ENCODE measurements at regions not wholly inside any gene's neighbourhood (a gene's known extent, or its start where the extent isn't known, plus 50 kb on each side); places are given as distances from the start of the nearest gene placed in this dataset.

- no peaks in the 10 kb centered on the region for H3K4me1 ChIP-seq (ENCODE audit: control insufficient read depth in 1 of 2, insufficient read depth in 2 of 2, low read length in 2 of 2)
- no peaks in the 10 kb centered on the region for H4K20me1 ChIP-seq (ENCODE audit: insufficient read depth, low read length)
- intact Hi-C loops (cut with micrococcal nuclease) = no loop called here
- Mint-ChIP-seq H3K27ac (no peak overlapping the region), H3K4me1 (no peaks in the 10 kb centered on the region), H3K4me3 (no peak overlapping the region), H3K27me3 (ENCODE audit: low read depth in 3 of 3) (no peaks in the 10 kb centered on the region), H3K36me3 (no peaks in the 10 kb centered on the region), H3K9me3 (peaks cover 0 to 2% (median 0%) of the 10 kb centered on the region in 7 donors)
- no peak for DNase-seq
- no peaks in the 10 kb centered on the region for H3K9me3 ChIP-seq (replicated peaks in 1 of 2; ENCODE audit: control insufficient read depth in 1 of 2, insufficient read depth in 1 of 2, low read length in 2 of 2)
- no peaks in the 10 kb centered on the region for H3K79me2 ChIP-seq (ENCODE audit: insufficient read depth, low read length)
- H3K4me2 ChIP-seq (replicated peaks; ENCODE audit: extremely low read depth, low read length, poor library complexity, severe bottlenecking) = no peak overlapping the region
- no peaks in the 10 kb centered on the region for H3K27me3 ChIP-seq (ENCODE audit: control insufficient read depth in 2 of 2, insufficient read depth in 2 of 2, low read length in 2 of 2)
- no peaks in the 10 kb centered on the region for H3K36me3 ChIP-seq (replicated peaks in 1 of 2; ENCODE audit: control insufficient read depth in 1 of 2, insufficient read depth in 2 of 2, low read length in 2 of 2)
- TF ChIP-seq, protein P1, sequence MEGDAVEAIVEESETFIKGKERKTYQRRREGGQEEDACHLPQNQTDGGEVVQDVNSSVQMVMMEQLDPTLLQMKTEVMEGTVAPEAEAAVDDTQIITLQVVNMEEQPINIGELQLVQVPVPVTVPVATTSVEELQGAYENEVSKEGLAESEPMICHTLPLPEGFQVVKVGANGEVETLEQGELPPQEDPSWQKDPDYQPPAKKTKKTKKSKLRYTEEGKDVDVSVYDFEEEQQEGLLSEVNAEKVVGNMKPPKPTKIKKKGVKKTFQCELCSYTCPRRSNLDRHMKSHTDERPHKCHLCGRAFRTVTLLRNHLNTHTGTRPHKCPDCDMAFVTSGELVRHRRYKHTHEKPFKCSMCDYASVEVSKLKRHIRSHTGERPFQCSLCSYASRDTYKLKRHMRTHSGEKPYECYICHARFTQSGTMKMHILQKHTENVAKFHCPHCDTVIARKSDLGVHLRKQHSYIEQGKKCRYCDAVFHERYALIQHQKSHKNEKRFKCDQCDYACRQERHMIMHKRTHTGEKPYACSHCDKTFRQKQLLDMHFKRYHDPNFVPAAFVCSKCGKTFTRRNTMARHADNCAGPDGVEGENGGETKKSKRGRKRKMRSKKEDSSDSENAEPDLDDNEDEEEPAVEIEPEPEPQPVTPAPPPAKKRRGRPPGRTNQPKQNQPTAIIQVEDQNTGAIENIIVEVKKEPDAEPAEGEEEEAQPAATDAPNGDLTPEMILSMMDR (IDR thresholded peaks at IDR 0.05) = no peak
- WGBS (ENCODE audit: insufficient coverage) = no CpG with 5 or more reads among the region's 1 CpG
- H2AFZ ChIP-seq (ENCODE audit: insufficient read depth, low read depth, low read length, poor library complexity, severe bottlenecking) = no peak overlapping the region
- H3K27ac ChIP-seq (ENCODE audit: low read depth in 1 of 2, low read length in 2 of 2) = no peak overlapping the region
- H3K4me3 ChIP-seq (replicated peaks in 1 of 3; ENCODE audit: low read depth in 2 of 3, low read length in 3 of 3) = no peak overlapping the region
- H3K9ac ChIP-seq (ENCODE audit: insufficient read depth, low read length, poor library complexity, severe bottlenecking) = no peak overlapping the region
These were observed 530.8 kb downstream of the NSUN3 start for GRCh38 chr3:94593526-94594150.

DNA sequence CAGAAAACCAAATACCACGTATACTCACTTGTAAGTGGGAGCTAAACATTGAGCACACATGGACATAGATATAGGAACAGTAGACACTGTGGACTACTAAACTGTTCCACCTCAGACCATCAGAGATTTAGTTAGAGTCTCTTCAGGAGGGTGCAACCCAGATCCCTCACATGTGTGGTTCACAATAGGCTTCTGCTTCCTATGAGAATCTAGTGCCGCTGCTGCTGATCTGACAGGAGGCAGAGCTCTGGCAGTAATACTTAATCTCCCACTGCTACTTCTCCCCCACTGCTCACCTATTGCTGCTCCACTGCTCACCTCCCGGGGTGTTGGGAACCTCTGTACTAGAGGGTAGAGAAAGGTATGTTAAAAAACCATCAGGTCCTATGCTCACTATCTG lies 533.3 kb downstream of the NSUN3 start:
- Mint-ChIP-seq H3K27ac (no peak overlapping the region), H3K36me3 (no peaks in the 10 kb centered on the region), H3K27me3 (ENCODE audit: low read depth in 3 of 3) (peaks cover 0 to 2% (median 0%) of the 10 kb centered on the region in 3 donors), H3K4me1 (no peaks in the 10 kb centered on the region), H3K9me3 (peaks cover 0 to 3% (median 0%) of the 10 kb centered on the region in 7 donors), H3K4me3 (no peak overlapping the region)
- H3K4me3 ChIP-seq (replicated peaks in 1 of 3; ENCODE audit: low read depth in 2 of 3, low read length in 3 of 3) = no peak overlapping the region
- H3K79me2 ChIP-seq (ENCODE audit: insufficient read depth, low read length) = no peaks in the 10 kb centered on the region
- H4K20me1 ChIP-seq (ENCODE audit: insufficient read depth, low read length) = no peaks in the 10 kb centered on the region
- H3K36me3 ChIP-seq (replicated peaks in 1 of 2; ENCODE audit: control insufficient read depth in 1 of 2, insufficient read depth in 2 of 2, low read length in 2 of 2) = no peaks in the 10 kb centered on the region
- no peak overlapping the region for H3K9ac ChIP-seq (ENCODE audit: insufficient read depth, low read length, poor library complexity, severe bottlenecking)
- intact Hi-C loops (cut with micrococcal nuclease) = no loop called here
- no peak overlapping the region for H3K27ac ChIP-seq (ENCODE audit: low read depth in 1 of 2, low read length in 2 of 2)
- no peaks in the 10 kb centered on the region for H3K9me3 ChIP-seq (replicated peaks in 1 of 2; ENCODE audit: control insufficient read depth in 1 of 2, insufficient read depth in 1 of 2, low read length in 2 of 2)
- H2AFZ ChIP-seq (ENCODE audit: insufficient read depth, low read depth, low read length, poor library complexity, severe bottlenecking) = no peak overlapping the region
- WGBS (ENCODE audit: insufficient coverage) = no CpG with 5 or more reads among the region's 3 CpGs
- TF ChIP-seq, protein P1 (IDR thresholded peaks at IDR 0.05) = no peak
- H3K4me2 ChIP-seq (replicated peaks; ENCODE audit: extremely low read depth, low read length, poor library complexity, severe bottlenecking) = no peak overlapping the region
- no peaks in the 10 kb centered on the region for H3K4me1 ChIP-seq (ENCODE audit: control insufficient read depth in 1 of 2, insufficient read depth in 2 of 2, low read length in 2 of 2)
- DNase-seq = no peak
- H3K27me3 ChIP-seq (ENCODE audit: control insufficient read depth in 2 of 2, insufficient read depth in 2 of 2, low read length in 2 of 2) = no peaks in the 10 kb centered on the region

All from CD14-positive monocyte (primary cell).